Testis (tissue), 2 donors: ENCODE measurements at regions not wholly inside any gene's neighbourhood (a gene's known extent, or its start where the extent isn't known, plus 50 kb on each side); places are given as distances from the start of the nearest gene placed in this dataset.

Experiments
- small RNA-seq, 2 donors: library from RNA; depleted of rRNA; stranded (forward); fragments of <200 nt; gene quantifications; one replicate each; pipeline ENCODE3, GENCODE V24; 2016

Small RNAs in the stretch of these regions (small RNA-seq; reads per million reads assigned to genes)
- gene RF00012 = 0 reads per million in 2 donors
